Stomach (tissue), 4 donors: ENCODE measurements at regions not wholly inside any gene's neighbourhood (a gene's known extent, or its start where the extent isn't known, plus 50 kb on each side); places are given as distances from the start of the nearest gene placed in this dataset.

Source experiments
- POLR2A ChIP-seq, 4 donors: fragments of 450-650 bp; IDR thresholded peaks; one replicate each; pipeline ENCODE4 v1.6.1; 2016; ENCODE audit warnings: antibody characterized with exemption in 4 of 4, control low read depth in 2 of 4, mild to moderate bottlenecking in 1 of 4, moderate library complexity in 1 of 4
- POLR2AphosphoS5 ChIP-seq, 3 donors: sonication (generic); formaldehyde crosslinking; IDR thresholded peaks; one replicate each; pipeline ENCODE4 v1.6.1; 2016; ENCODE audit warnings: antibody characterized with exemption in 3 of 3
- TF ChIP-seq, protein P1 (sequence below), 7 experiments: fragments of 450-650 bp in 4 of 7; fragments of 200-600 bp in 3 of 7; sonication (generic) in 3 of 7; IDR thresholded peaks; one replicate each; pipeline ENCODE4 v1.5.1; 2016 to 2019; ENCODE audit warnings: antibody characterized with exemption in 7 of 7, control low read depth in 2 of 7, mild to moderate bottlenecking in 1 of 7

DNA sequence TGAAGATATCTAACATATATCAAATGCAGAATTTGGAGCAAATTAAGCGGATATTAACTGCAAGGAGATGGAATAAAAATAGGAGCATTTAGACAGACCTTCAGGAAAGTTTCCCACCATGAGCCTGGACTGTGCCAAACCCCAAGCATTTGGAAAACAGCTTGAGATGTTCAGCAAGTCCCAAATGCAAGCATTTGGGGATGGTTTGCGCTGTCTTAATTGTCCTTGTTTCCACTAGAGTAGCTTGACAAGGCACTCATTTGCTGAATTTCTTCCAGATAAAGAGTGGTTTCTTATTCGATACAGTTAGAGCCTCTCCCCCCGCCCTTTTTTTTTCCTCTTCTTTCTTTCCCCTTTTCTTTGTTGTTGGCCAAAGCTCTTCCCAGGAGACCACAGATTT, 77.1 kb upstream of the CDC42EP3 start:
- TF ChIP-seq POLR2A (IDR thresholded peaks at IDR 0.05) = no peak
- TF ChIP-seq, protein P1, sequence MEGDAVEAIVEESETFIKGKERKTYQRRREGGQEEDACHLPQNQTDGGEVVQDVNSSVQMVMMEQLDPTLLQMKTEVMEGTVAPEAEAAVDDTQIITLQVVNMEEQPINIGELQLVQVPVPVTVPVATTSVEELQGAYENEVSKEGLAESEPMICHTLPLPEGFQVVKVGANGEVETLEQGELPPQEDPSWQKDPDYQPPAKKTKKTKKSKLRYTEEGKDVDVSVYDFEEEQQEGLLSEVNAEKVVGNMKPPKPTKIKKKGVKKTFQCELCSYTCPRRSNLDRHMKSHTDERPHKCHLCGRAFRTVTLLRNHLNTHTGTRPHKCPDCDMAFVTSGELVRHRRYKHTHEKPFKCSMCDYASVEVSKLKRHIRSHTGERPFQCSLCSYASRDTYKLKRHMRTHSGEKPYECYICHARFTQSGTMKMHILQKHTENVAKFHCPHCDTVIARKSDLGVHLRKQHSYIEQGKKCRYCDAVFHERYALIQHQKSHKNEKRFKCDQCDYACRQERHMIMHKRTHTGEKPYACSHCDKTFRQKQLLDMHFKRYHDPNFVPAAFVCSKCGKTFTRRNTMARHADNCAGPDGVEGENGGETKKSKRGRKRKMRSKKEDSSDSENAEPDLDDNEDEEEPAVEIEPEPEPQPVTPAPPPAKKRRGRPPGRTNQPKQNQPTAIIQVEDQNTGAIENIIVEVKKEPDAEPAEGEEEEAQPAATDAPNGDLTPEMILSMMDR (IDR thresholded peaks at IDR 0.05) = no peak
- no peak for TF ChIP-seq POLR2AphosphoS5 (IDR thresholded peaks at IDR 0.05)
